IMR-90 (cell line): ENCODE measurements at regions not wholly inside any gene's neighbourhood (a gene's known extent, or its start where the extent isn't known, plus 50 kb on each side); places are given as distances from the start of the nearest gene placed in this dataset.

ENCODE experiments used
- BHLHE40 ChIP-seq: fragments of 150-350 bp; IDR thresholded peaks from 2 replicates; pipeline ENCODE4 v1.6.1; 2016; ENCODE audit warnings: mild to moderate bottlenecking, low read depth, low read length
- CTCF ChIP-seq: conservative IDR thresholded peaks from 2 replicates; pipeline ENCODE4 v1.5.1; 2012; ENCODE audit warnings: mild to moderate bottlenecking, low read depth, low read length, improper control_type of control experiment
- MAFK ChIP-seq: IDR thresholded peaks from 2 replicates; pipeline ENCODE4 v1.6.1; 2012; ENCODE audit warnings: low read depth, low read length, improper control_type of control experiment
- MAZ ChIP-seq: IDR thresholded peaks from 2 replicates; pipeline ENCODE4 v1.6.1; 2012; ENCODE audit warnings: low read depth, mild to moderate bottlenecking, low read length, improper control_type of control experiment, moderate library complexity, borderline replicate concordance
- MXI1 ChIP-seq: IDR thresholded peaks from 2 replicates; pipeline ENCODE4 v1.6.1; 2012; ENCODE audit warnings: low read depth, mild to moderate bottlenecking, low read length, moderate library complexity, borderline replicate concordance
- NFE2L2 ChIP-seq: fragments of 150-350 bp; IDR thresholded peaks from 2 replicates; pipeline ENCODE4 v1.6.1; 2016; ENCODE audit warnings: low read depth, mild to moderate bottlenecking, low read length
- POLR2A ChIP-seq: IDR thresholded peaks from 2 replicates; pipeline ENCODE4 v1.6.1; 2012; ENCODE audit warnings: mild to moderate bottlenecking, low read depth, low read length
- RAD21 ChIP-seq: IDR thresholded peaks from 2 replicates; pipeline ENCODE4 v1.6.1; 2012; ENCODE audit warnings: low read length, improper control_type of control experiment
- RCOR1 ChIP-seq: IDR thresholded peaks from 2 replicates; pipeline ENCODE4 v1.6.1; 2012; ENCODE audit warnings: mild to moderate bottlenecking, low read length, improper control_type of control experiment; ENCODE audit not compliant: insufficient replicate concordance
- RFX5 ChIP-seq: IDR thresholded peaks from 2 replicates; pipeline ENCODE4 v1.8.0; 2012; ENCODE audit warnings: low read depth, mild to moderate bottlenecking, low read length, moderate library complexity
- SMC3 ChIP-seq: fragments of 150-350 bp; IDR thresholded peaks from 2 replicates; pipeline ENCODE4 v1.6.1; 2016; ENCODE audit warnings: low read depth, mild to moderate bottlenecking, antibody characterized with exemption, low read length, moderate library complexity
- USF2 ChIP-seq: fragments of 150-350 bp; IDR thresholded peaks from 2 replicates; pipeline ENCODE4 v1.6.1; 2017; ENCODE audit warnings: mild to moderate bottlenecking, antibody characterized with exemption, low read length, low read depth
- TF ChIP-seq, protein P1 (sequence below): fragments of 150-350 bp; IDR thresholded peaks from 2 replicates; pipeline ENCODE4 v1.6.1; 2016; ENCODE audit warnings: low read depth, mild to moderate bottlenecking, low read length, moderate library complexity, borderline replicate concordance

DNA sequence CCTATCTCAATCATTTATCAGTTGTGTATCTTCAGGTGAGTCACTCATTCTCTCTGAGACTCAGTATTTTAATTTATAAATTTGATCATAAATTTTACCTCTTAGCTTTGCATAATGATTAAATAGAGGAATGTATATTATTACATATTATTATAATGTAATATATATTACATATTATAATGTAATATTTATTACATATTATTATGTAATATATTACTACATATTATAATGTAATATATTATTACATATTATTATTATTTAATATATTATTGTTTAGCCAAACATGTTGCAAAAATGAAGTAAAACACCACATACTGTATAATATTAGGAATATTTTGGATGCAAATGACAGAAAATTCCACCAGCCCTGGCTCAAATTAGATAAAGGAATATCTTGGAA, 104.7 kb upstream of the NFIA start:
- TF ChIP-seq MAZ (no peak), CTCF (no peak), POLR2A (no peak), BHLHE40 (no peak), RAD21 (no peak), MXI1 (no peak), RCOR1 (no peak), NFE2L2 (no peak), SMC3 (no peak), USF2 (no peak), MAFK (no peak), RFX5 (no peak)
- TF ChIP-seq, protein P1, sequence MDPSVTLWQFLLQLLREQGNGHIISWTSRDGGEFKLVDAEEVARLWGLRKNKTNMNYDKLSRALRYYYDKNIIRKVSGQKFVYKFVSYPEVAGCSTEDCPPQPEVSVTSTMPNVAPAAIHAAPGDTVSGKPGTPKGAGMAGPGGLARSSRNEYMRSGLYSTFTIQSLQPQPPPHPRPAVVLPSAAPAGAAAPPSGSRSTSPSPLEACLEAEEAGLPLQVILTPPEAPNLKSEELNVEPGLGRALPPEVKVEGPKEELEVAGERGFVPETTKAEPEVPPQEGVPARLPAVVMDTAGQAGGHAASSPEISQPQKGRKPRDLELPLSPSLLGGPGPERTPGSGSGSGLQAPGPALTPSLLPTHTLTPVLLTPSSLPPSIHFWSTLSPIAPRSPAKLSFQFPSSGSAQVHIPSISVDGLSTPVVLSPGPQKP = no peak
